H1 (cell line): ENCODE measurements at regions not wholly inside any gene's neighbourhood (a gene's known extent, or its start where the extent isn't known, plus 50 kb on each side); places are given as distances from the start of the nearest gene placed in this dataset.

Source experiments
- CTCF ChIA-PET: fragments of 300-600 bp; sonication (Branson Sonifier 250); formaldehyde crosslinking; loops from one replicate; lab custom pipeline; 2021; ENCODE audit not compliant: partially characterized antibody; lab: Charles Lee
- POLR2A ChIA-PET: fragments of 300-600 bp; sonication (Branson Sonifier 250); formaldehyde crosslinking; loops from one replicate; lab custom pipeline; 2021; ENCODE audit warnings: inconsistent platforms; ENCODE audit not compliant: partially characterized antibody; lab: Charles Lee
- DNase-seq, 2 experiments: peaks; one replicate each; pipeline versions ENCODE4 v3.0.0 to v3.0.0-alpha.2; 2010 to 2022; ENCODE audit warnings: low spot score in 2 of 2, low read depth in 1 of 2, mixed read lengths in 1 of 2
- FAIRE-seq: peaks from 2 replicates; lab custom pipeline; 2011; peaks lifted over from hg19 to GRCh38; lab: Jason Lieb, UNC
- H2AFZ ChIP-seq: 2 replicates; pipeline ENCODE4 v1.8.1; 2012; ENCODE audit warnings: low read length, inconsistent platforms
- H2AK5ac ChIP-seq: 2 replicates; pipeline ENCODE4 v1.6.1; 2013; ENCODE audit warnings: low read depth, low read length
- H2BK120ac ChIP-seq: replicated peaks from 2 replicates; pipeline ENCODE3; 2013; ENCODE audit warnings: low read depth, low read length, inconsistent platforms
- H2BK12ac ChIP-seq: 2 replicates; pipeline ENCODE4 v1.6.1; 2013; ENCODE audit warnings: low read depth, low read length
- H2BK15ac ChIP-seq: 2 replicates; pipeline ENCODE4 v1.6.1; 2013; ENCODE audit warnings: low read length
- H2BK20ac ChIP-seq: 2 replicates; pipeline ENCODE4 v1.6.1; 2013; ENCODE audit warnings: low read length
- H2BK5ac ChIP-seq: 2 replicates; pipeline ENCODE4 v1.6.1; 2013; ENCODE audit warnings: low read depth, low read length
- H3K14ac ChIP-seq: 2 replicates; pipeline ENCODE4 v1.6.1; 2013; ENCODE audit warnings: inconsistent platforms; ENCODE audit not compliant: insufficient read length
- H3K18ac ChIP-seq: 2 replicates; pipeline ENCODE4 v1.6.1; 2013; ENCODE audit warnings: low read length; ENCODE audit errors: extremely low read depth
- H3K23ac ChIP-seq: 2 replicates; pipeline ENCODE4 v1.6.1; 2013; ENCODE audit warnings: inconsistent platforms; ENCODE audit not compliant: insufficient read length
- H3K23me2 ChIP-seq: 2 replicates; pipeline ENCODE4 v1.6.1; 2013; ENCODE audit warnings: low read depth, low read length
- H3K27ac ChIP-seq: 2 replicates; pipeline ENCODE4 v1.6.1; 2011; ENCODE audit warnings: low read depth, low read length, inconsistent platforms
- H3K27me3 ChIP-seq, 4 experiments: replicated peaks in 1 of 4; 1 replicate in 1 of 4; 2 replicates in 3 of 4; pipeline versions ENCODE4 v1.6.1 to v1.8.1; 2011 to 2013; ENCODE audit warnings: low read length in 3 of 4, mild to moderate bottlenecking in 3 of 4, inconsistent platforms in 2 of 4, mixed read lengths in 2 of 4, moderate library complexity in 1 of 4; ENCODE audit not compliant: control insufficient read depth in 3 of 4, insufficient read depth in 3 of 4; ENCODE audit errors: extremely low read depth in 1 of 4
- H3K36me3 ChIP-seq, 4 experiments: 2 replicates each; pipeline versions ENCODE4 v1.6.1 to v1.8.1; 2011 to 2013; ENCODE audit warnings: mild to moderate bottlenecking in 4 of 4, low read length in 3 of 4, moderate library complexity in 2 of 4, control low read depth in 1 of 4, inconsistent platforms in 1 of 4; ENCODE audit not compliant: insufficient read depth in 4 of 4, control insufficient read depth in 2 of 4
- H3K4ac ChIP-seq: replicated peaks from 2 replicates; pipeline ENCODE3; 2013; ENCODE audit warnings: low read length, low read depth, mixed read lengths, inconsistent platforms; ENCODE audit not compliant: insufficient read length
- H3K4me1 ChIP-seq, 4 experiments: replicated peaks in 1 of 4; 1 replicate in 1 of 4; 2 replicates in 3 of 4; pipeline versions ENCODE4 v1.6.1 to v1.8.1; 2011 to 2013; ENCODE audit warnings: low read length in 3 of 4, inconsistent platforms in 2 of 4, mixed read lengths in 1 of 4; ENCODE audit not compliant: insufficient read depth in 4 of 4, control insufficient read depth in 3 of 4
- H3K4me2 ChIP-seq, 2 experiments: 2 replicates each; pipeline versions ENCODE4 v1.6.1 to v1.8.1; 2011 to 2013; ENCODE audit warnings: low read depth in 2 of 2, low read length in 2 of 2, control low read depth in 1 of 2, inconsistent platforms in 1 of 2, mild to moderate bottlenecking in 1 of 2; ENCODE audit not compliant: insufficient read depth in 1 of 2
- H3K4me3 ChIP-seq, 4 experiments: fragments of 200-600, 300-600 bp in 1 of 4; sonication (generic), shearing (Covaris generic), sonication (Bioruptor Twin) in 1 of 4; 2 replicates each; pipeline versions ENCODE4 v1.5.1 to v1.8.1; 2011 to 2016; ENCODE audit warnings: low read length in 4 of 4, low read depth in 3 of 4, control low read depth in 2 of 4, inconsistent platforms in 2 of 4, mild to moderate bottlenecking in 2 of 4, mixed read lengths in 1 of 4, moderate library complexity in 1 of 4; ENCODE audit not compliant: insufficient read depth in 2 of 4; ENCODE audit errors: extremely low read depth in 1 of 4
- H3K56ac ChIP-seq: replicated peaks from 2 replicates; pipeline ENCODE3; 2013; ENCODE audit warnings: low read depth, mild to moderate bottlenecking, mixed read lengths, low read length, inconsistent platforms; ENCODE audit not compliant: insufficient read length
- H3K79me1 ChIP-seq: 2 replicates; pipeline ENCODE4 v1.6.1; 2013; ENCODE audit warnings: low read depth, low read length, control low read depth
- H3K79me2 ChIP-seq, 2 experiments: 2 replicates each; pipeline versions ENCODE4 v1.6.1 to v1.8.1; 2012 to 2013; ENCODE audit warnings: low read length in 2 of 2, mild to moderate bottlenecking in 2 of 2, inconsistent platforms in 1 of 2; ENCODE audit not compliant: insufficient read depth in 2 of 2, control insufficient read depth in 1 of 2
- H3K9ac ChIP-seq, 4 experiments: replicated peaks in 1 of 4; 1 replicate in 1 of 4; 2 replicates in 3 of 4; pipeline versions ENCODE4 v1.6.1 to v1.8.1; 2011 to 2013; ENCODE audit warnings: low read depth in 3 of 4, low read length in 3 of 4, control low read depth in 2 of 4, mild to moderate bottlenecking in 2 of 4, moderate library complexity in 2 of 4, inconsistent platforms in 1 of 4; ENCODE audit errors: extremely low read depth in 1 of 4
- H3K9me3 ChIP-seq, 2 experiments: 2 replicates each; pipeline versions ENCODE4 v1.6.1 to v1.8.1; 2012 to 2013; ENCODE audit warnings: mild to moderate bottlenecking in 2 of 2, moderate library complexity in 2 of 2, control low read depth in 1 of 2, inconsistent platforms in 1 of 2, low read depth in 1 of 2, low read length in 1 of 2, mixed read lengths in 1 of 2; ENCODE audit not compliant: insufficient read depth in 2 of 2
- H4K20me1 ChIP-seq, 2 experiments: replicated peaks in 1 of 2; 2 replicates each; pipeline versions ENCODE3 to v1.8.1; 2011 to 2013; ENCODE audit warnings: inconsistent platforms in 2 of 2, low read length in 2 of 2, mild to moderate bottlenecking in 1 of 2; ENCODE audit not compliant: insufficient read depth in 2 of 2, control insufficient read depth in 1 of 2
- H4K5ac ChIP-seq: 2 replicates; pipeline ENCODE4 v1.6.1; 2013; ENCODE audit warnings: low read length, low read depth, mixed read lengths, inconsistent platforms; ENCODE audit not compliant: insufficient read length
- H4K8ac ChIP-seq: 2 replicates; pipeline ENCODE4 v1.8.0; 2013; ENCODE audit warnings: mild to moderate bottlenecking, moderate library complexity, low read length, inconsistent platforms; ENCODE audit not compliant: insufficient read depth; ENCODE audit errors: extremely low read depth
- H4K91ac ChIP-seq: replicated peaks from 2 replicates; pipeline ENCODE3; 2013; ENCODE audit warnings: low read length, mixed read lengths, inconsistent platforms; ENCODE audit not compliant: insufficient read length
- EZH2 ChIP-seq: fragments of 200-600 bp; sonication (generic); IDR thresholded peaks from 2 replicates; pipeline ENCODE4 v1.7.1; 2012; ENCODE audit warnings: low read depth, mild to moderate bottlenecking, moderate library complexity, low read length, inconsistent platforms; ENCODE audit not compliant: severe bottlenecking
- GTF2F1 ChIP-seq: IDR thresholded peaks from 2 replicates; pipeline ENCODE4 v1.6.1; 2012; ENCODE audit warnings: low read depth, low read length, improper control_type of control experiment, borderline replicate concordance
- HDAC2 ChIP-seq, 2 experiments: fragments of 300-600 bp in 1 of 2; sonication (generic) in 1 of 2; IDR thresholded peaks; 2 replicates each; pipeline ENCODE4 v1.6.1; 2011 to 2012; ENCODE audit warnings: low read depth in 2 of 2, low read length in 2 of 2, mild to moderate bottlenecking in 2 of 2, moderate library complexity in 2 of 2, borderline replicate concordance in 1 of 2, inconsistent platforms in 1 of 2
- JUND ChIP-seq: IDR thresholded peaks from 2 replicates; pipeline ENCODE4 v1.6.1; 2011; ENCODE audit warnings: mild to moderate bottlenecking, improper control_type of control experiment, low read length
- NANOG ChIP-seq: IDR thresholded peaks from 2 replicates; pipeline ENCODE4 v1.6.1; 2011; ENCODE audit warnings: low read length, low read depth, mild to moderate bottlenecking, inconsistent platforms; ENCODE audit not compliant: insufficient read depth, poor library complexity, severe bottlenecking
- PHF8 ChIP-seq: fragments of 200-600 bp; sonication (generic); conservative IDR thresholded peaks from 2 replicates; pipeline ENCODE4 v1.7.1; 2012; ENCODE audit warnings: low read depth, mild to moderate bottlenecking, inconsistent platforms, low read length, moderate library complexity
- RAD21 ChIP-seq, 2 experiments: IDR thresholded peaks in 1 of 2; conservative IDR thresholded peaks in 1 of 2; 2 replicates each; pipeline ENCODE4 v1.6.1; 2011; ENCODE audit warnings: low read depth in 2 of 2, low read length in 2 of 2, improper control_type of control experiment in 1 of 2, inconsistent platforms in 1 of 2, mild to moderate bottlenecking in 1 of 2, moderate library complexity in 1 of 2
- SP2 ChIP-seq: IDR thresholded peaks from 2 replicates; pipeline ENCODE4 v1.6.1; 2012; ENCODE audit warnings: mild to moderate bottlenecking, low read length, inconsistent platforms
- TAF7 ChIP-seq: optimal IDR thresholded peaks from 2 replicates; pipeline ENCODE3; 2011; ENCODE audit warnings: low read depth, mild to moderate bottlenecking, inconsistent platforms, low read length, moderate library complexity, borderline replicate concordance
- YY1 ChIP-seq: IDR thresholded peaks from 2 replicates; pipeline ENCODE4 v1.6.1; 2011; ENCODE audit warnings: low read depth, mild to moderate bottlenecking, low read length
- WGBS, 2 experiments: shearing (Covaris generic) in 1 of 2; methylation state at CpG; one replicate each; pipeline versions ENCODE4 v1.1.6 to v1.1.7; 2013 to 2015; ENCODE audit warnings: low lambda C conversion rate in 2 of 2, mixed read lengths in 2 of 2, inconsistent platforms in 1 of 2, low coverage in 1 of 2, missing lambda C conversion rate in 1 of 2; ENCODE audit not compliant: insufficient replicate concordance in 2 of 2, insufficient coverage in 1 of 2, insufficient read length in 1 of 2; ENCODE audit errors: extremely low coverage in 1 of 2, missing lambda C conversion rate in 1 of 2; 5-methylcytosine and 5-hydroxymethylcytosine counted together

DNA sequence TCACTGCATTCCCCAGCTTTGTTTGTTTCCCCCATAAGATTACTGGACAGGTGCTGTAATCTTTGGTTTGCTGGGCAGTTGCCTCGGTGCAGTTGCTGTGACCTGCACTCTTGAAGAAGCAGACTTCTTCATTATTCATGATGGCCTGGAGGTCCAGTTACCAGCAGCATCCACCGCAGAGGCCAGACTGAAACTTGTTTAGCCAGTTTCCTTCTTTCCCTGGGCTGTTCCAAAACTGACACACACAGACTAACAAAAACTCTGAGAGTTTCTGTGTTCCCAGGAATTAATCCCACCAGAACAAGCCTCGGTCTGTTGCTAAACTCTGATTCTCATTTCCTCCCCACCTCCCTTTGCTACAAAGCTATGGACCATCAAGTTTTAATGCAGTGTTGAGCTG, 144.1 kb downstream of the QRSL1 start:
- Histone ChIP-seq H3K18ac (no peak overlapping the region), H3K23me2 (no peaks in the 10 kb centered on the region), H3K4me1 (peaks cover 0 to 10% (median 5%) of the 10 kb centered on the region in 4 experiments; a peak in 3 of 7 replicates), H2BK20ac (no peak overlapping the region), H4K91ac (no peak overlapping the region), H3K27ac (no peak overlapping the region), H2AFZ (peak overlapping the region; percentile 75; the same call in 1 of the 2 replicates), H3K4ac (no peak overlapping the region), H2BK12ac (peak overlapping the region; percentile 56; the same call in 1 of the 2 replicates), H2BK5ac (no peak overlapping the region), H3K9me3 (peaks cover 4 to 14% of the 10 kb centered on the region in 2 experiments), H3K23ac (no peak overlapping the region), H4K20me1 (no peaks in the 10 kb centered on the region), H3K56ac (no peak overlapping the region), H3K4me2 (no peak overlapping the region; a peak in 1 of 4 replicates), H2BK15ac (no peak overlapping the region), H3K27me3 (no peaks in the 10 kb centered on the region), H3K79me1 (no peaks in the 10 kb centered on the region), H4K8ac (no peak overlapping the region), H4K5ac (no peak overlapping the region), H3K4me3 (no peak overlapping the region), H3K36me3 (peaks cover 0 to 3% (median 0%) of the 10 kb centered on the region in 4 experiments; a peak in 1 of 8 replicates), H3K79me2 (no peaks in the 10 kb centered on the region), H2AK5ac (no peak overlapping the region), H2BK120ac (no peak overlapping the region), H3K14ac (no peak overlapping the region), H3K9ac (no peak overlapping the region)
- POLR2A ChIA-PET = interaction anchor here (0.6 to 1.7 kb wide), 2 partner anchors 9 to 167 kb away, joined by 3 to 4 read pairs; no protein-coding TSS in a partner anchor
- no peak for TF ChIP-seq PHF8
- no peak for TF ChIP-seq JUND
- TF ChIP-seq HDAC2 (IDR thresholded peaks at IDR 0.05; ENCODE audit: borderline replicate concordance in 1 of 2, low read depth in 2 of 2, low read length in 2 of 2) = no peak
- TF ChIP-seq EZH2 = no peak
- no peak for TF ChIP-seq RAD21 (IDR thresholded peaks at IDR 0.05 in 1 of 2, conservative IDR thresholded peaks at IDR 0.05 in 1 of 2; ENCODE audit: low read depth in 2 of 2, low read length in 2 of 2)
- TF ChIP-seq NANOG = no peak
- TF ChIP-seq GTF2F1 = no peak
- TF ChIP-seq YY1 = no peak
- TF ChIP-seq TAF7 = no peak
- TF ChIP-seq SP2 = no peak
- 70% methylated on average over 3 of the region's 3 CpGs; no CpG with 5 or more reads in 1 of the 2 experiments for WGBS, 2 experiments
- CTCF ChIA-PET = interaction anchor here (0.8 to 1.7 kb wide), 7 partner anchors 9 to 420 kb away, joined by 3 to 4 read pairs (median 3); no protein-coding TSS in a partner anchor
- peak; percentile 52 for FAIRE-seq
- DNase-seq = no peak
